ENCODE measurements at regions not wholly inside any gene's neighbourhood (a gene's known extent, or its start where the extent isn't known, plus 50 kb on each side); places are given as distances from the start of the nearest gene placed in this dataset.

DNA sequence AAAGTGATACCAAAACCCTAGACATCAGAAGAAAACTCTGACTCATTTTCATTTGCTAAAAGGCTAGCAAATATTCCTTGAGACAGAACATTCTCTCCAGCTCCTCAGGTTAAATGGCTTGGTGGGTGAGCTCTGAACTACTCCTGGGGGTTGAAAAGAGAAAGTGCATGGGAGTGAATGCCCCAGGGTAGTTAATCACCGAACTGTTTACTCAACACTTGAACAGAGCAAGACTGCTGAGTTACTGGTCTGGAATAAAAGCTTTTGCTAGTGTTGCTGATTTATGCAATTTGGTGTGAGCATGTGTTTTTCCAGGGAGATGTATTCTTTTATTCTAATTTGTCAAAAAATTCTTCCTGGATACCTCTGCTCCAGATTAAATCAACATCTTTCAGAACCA is 88.3 kb upstream of the PRDM9 start:
- TF ChIP-seq EZH2 (IDR thresholded peaks at IDR 0.05; ENCODE audit: borderline replicate concordance, low read depth, low read length, severe bottlenecking): no peak
- TF ChIP-seq, protein P1, sequence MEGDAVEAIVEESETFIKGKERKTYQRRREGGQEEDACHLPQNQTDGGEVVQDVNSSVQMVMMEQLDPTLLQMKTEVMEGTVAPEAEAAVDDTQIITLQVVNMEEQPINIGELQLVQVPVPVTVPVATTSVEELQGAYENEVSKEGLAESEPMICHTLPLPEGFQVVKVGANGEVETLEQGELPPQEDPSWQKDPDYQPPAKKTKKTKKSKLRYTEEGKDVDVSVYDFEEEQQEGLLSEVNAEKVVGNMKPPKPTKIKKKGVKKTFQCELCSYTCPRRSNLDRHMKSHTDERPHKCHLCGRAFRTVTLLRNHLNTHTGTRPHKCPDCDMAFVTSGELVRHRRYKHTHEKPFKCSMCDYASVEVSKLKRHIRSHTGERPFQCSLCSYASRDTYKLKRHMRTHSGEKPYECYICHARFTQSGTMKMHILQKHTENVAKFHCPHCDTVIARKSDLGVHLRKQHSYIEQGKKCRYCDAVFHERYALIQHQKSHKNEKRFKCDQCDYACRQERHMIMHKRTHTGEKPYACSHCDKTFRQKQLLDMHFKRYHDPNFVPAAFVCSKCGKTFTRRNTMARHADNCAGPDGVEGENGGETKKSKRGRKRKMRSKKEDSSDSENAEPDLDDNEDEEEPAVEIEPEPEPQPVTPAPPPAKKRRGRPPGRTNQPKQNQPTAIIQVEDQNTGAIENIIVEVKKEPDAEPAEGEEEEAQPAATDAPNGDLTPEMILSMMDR (IDR thresholded peaks at IDR 0.05; ENCODE audit: extremely low read depth in 1 of 2, insufficient read depth in 1 of 2, low read depth in 1 of 2, low read length in 2 of 2): no peak
- TF ChIP-seq POLR2A (IDR thresholded peaks at IDR 0.05; ENCODE audit: low read depth, low read length): no peak
- no peak for TF ChIP-seq GATA2 (IDR thresholded peaks at IDR 0.05; ENCODE audit: insufficient read depth, insufficient read length, low read depth, low read length)
